Sigmoid colon (tissue), 6 donors: ENCODE measurements at regions not wholly inside any gene's neighbourhood (a gene's known extent, or its start where the extent isn't known, plus 50 kb on each side); places are given as distances from the start of the nearest gene placed in this dataset.

ENCODE experiments used
- DNase-seq: peaks from one replicate; pipeline ENCODE4 v3.0.0-alpha.2; 2019
- H3K27ac ChIP-seq, 4 donors: fragments of 200-600 bp; sonication (generic); one replicate each; pipeline ENCODE4 v1.5.1; 2016 to 2019; ENCODE audit warnings: mild to moderate bottlenecking in 1 of 4
- H3K27me3 ChIP-seq, 3 donors: fragments of 200-600 bp; sonication (generic); one replicate each; pipeline ENCODE4 v1.5.1; 2019; ENCODE audit warnings: mild to moderate bottlenecking in 1 of 3
- H3K36me3 ChIP-seq, 4 donors: fragments of 200-600 bp; sonication (generic); one replicate each; pipeline ENCODE4 v1.5.1; 2016 to 2019
- H3K4me1 ChIP-seq, 4 donors: fragments of 200-600 bp; sonication (generic); one replicate each; pipeline ENCODE4 v1.5.1; 2017 to 2019
- H3K4me3 ChIP-seq, 4 donors: fragments of 200-600 bp; sonication (generic); one replicate each; pipeline ENCODE4 v1.5.1; 2017 to 2019; ENCODE audit warnings: mild to moderate bottlenecking in 2 of 4, moderate library complexity in 1 of 4
- H3K9me3 ChIP-seq, 4 donors: fragments of 200-600 bp in 3 of 4; sonication (generic) in 3 of 4; one replicate each; pipeline versions ENCODE4 v1.5.1 to v1.6.1; 2013 to 2019
- EP300 ChIP-seq, 4 donors: sonication (generic); formaldehyde crosslinking; IDR thresholded peaks; one replicate each; pipeline ENCODE4 v1.6.1; 2017; ENCODE audit warnings: antibody characterized with exemption in 4 of 4
- POLR2A ChIP-seq, 2 donors: fragments of 450-650 bp; IDR thresholded peaks; one replicate each; pipeline ENCODE4 v1.6.1; 2016; ENCODE audit warnings: antibody characterized with exemption in 2 of 2, mild to moderate bottlenecking in 2 of 2, moderate library complexity in 2 of 2
- POLR2AphosphoS5 ChIP-seq, 4 donors: sonication (generic); formaldehyde crosslinking; IDR thresholded peaks; one replicate each; pipeline ENCODE4 v1.6.1; 2017; ENCODE audit warnings: antibody characterized with exemption in 4 of 4
- WGBS, 2 donors: extraction: QIAGEN DNeasy Blood & Tissue Kit; methylation state at CpG; one replicate each; pipeline ENCODE4 v1.1.7; 2013; 5-methylcytosine and 5-hydroxymethylcytosine counted together
- intact Hi-C: fragments of 100-400 bp; cut with DNase I; formaldehyde crosslinking; loops from one replicate; pipeline ENCODE4 v1.15.1; 2023
- TF ChIP-seq, protein P1 (sequence below), 4 experiments: fragments of 450-650 bp in 3 of 4; fragments of 200-600 bp in 1 of 4; IDR thresholded peaks; one replicate each; pipeline ENCODE4 v1.5.1; 2016 to 2019; ENCODE audit warnings: antibody characterized with exemption in 4 of 4, mild to moderate bottlenecking in 3 of 4, moderate library complexity in 2 of 4
- donor health status: healthy with polysubstance abuse.
- donor health status: healthy.

DNA sequence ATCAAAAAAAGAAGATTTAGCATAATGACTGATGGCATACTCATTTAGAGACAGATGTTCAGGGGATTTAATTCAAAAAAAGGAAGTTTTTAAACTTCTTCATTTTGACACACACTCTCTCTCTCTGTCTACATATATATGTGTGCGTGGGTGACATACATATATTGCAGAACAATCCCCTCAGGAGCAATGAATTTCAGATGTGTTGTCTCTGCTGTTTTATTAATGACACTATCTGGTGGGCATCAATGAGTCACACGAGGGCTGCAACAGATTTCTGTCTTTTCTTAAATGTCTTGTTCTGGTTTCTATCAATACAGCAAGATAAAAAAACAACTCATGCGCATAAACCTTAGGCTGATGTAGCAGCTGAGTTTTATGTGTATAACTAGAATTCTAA is 123.5 kb upstream of the SLCO6A1 start:
- no peaks in the 10 kb centered on the region for H3K36me3 ChIP-seq
- H3K4me3 ChIP-seq: no peak overlapping the region
- peaks cover 0 to 57% (median 50%) of the 10 kb centered on the region in 4 donors for H3K4me1 ChIP-seq
- TF ChIP-seq EP300 (IDR thresholded peaks at IDR 0.05) (no peak), POLR2A (IDR thresholded peaks at IDR 0.05) (no peak), POLR2AphosphoS5 (IDR thresholded peaks at IDR 0.05) (no peak)
- TF ChIP-seq, protein P1, sequence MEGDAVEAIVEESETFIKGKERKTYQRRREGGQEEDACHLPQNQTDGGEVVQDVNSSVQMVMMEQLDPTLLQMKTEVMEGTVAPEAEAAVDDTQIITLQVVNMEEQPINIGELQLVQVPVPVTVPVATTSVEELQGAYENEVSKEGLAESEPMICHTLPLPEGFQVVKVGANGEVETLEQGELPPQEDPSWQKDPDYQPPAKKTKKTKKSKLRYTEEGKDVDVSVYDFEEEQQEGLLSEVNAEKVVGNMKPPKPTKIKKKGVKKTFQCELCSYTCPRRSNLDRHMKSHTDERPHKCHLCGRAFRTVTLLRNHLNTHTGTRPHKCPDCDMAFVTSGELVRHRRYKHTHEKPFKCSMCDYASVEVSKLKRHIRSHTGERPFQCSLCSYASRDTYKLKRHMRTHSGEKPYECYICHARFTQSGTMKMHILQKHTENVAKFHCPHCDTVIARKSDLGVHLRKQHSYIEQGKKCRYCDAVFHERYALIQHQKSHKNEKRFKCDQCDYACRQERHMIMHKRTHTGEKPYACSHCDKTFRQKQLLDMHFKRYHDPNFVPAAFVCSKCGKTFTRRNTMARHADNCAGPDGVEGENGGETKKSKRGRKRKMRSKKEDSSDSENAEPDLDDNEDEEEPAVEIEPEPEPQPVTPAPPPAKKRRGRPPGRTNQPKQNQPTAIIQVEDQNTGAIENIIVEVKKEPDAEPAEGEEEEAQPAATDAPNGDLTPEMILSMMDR (IDR thresholded peaks at IDR 0.05): no peak
- intact Hi-C loops: loop anchor here (10.0 kb wide), 1 partner anchor 243 kb away; no protein-coding TSS in a partner anchor
- H3K27ac ChIP-seq: no peak overlapping the region
- 56 to 81% methylated on average over 3 of the region's 3 CpGs for WGBS, 2 donors
- no peaks in the 10 kb centered on the region for H3K9me3 ChIP-seq
- no peak for DNase-seq
- no peaks in the 10 kb centered on the region for H3K27me3 ChIP-seq

DNA sequence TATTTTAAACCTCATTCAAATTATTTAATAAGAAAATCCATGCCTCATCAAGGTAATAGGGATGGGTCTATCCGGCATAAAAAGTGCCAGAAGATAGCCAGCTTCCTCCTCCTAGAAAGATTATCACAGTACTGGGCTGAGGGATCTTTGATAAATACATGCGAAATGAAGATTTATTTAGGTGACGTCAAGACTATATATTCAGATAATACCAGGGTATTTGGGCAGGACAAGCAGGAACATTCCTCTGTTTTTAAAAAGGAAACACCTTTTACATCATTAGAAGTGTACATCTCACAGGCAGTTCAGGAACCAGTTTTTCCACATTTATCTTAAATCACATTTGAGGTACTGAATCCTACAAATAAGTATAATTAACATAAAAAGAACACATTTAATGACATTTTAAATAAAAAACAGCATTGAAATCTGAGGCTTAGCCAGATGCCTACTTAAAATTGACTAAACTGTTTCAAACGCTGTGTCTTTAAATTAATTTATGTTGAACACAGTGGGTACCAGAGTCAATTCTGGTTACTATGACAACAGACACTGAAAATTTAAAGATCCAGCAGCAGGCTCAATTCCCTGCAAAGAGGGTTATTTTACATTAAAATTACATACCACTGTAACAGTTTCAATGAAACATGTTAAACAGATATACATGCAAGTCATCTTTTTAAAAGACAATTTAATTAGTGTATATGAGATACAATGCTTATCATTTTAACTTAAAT is 124.7 kb upstream of the SLCO6A1 start:
- Histone ChIP-seq H3K4me3 (no peak overlapping the region), H3K9me3 (no peaks in the 10 kb centered on the region), H3K36me3 (no peaks in the 10 kb centered on the region), H3K4me1 (peaks cover 0 to 51% (median 45%) of the 10 kb centered on the region in 4 donors), H3K27ac (no peak overlapping the region), H3K27me3 (no peaks in the 10 kb centered on the region)
- 70 to 89% methylated on average over 4 of the region's 4 CpGs for WGBS, 2 donors
- no peak for DNase-seq
- TF ChIP-seq POLR2A (IDR thresholded peaks at IDR 0.05) (no peak), POLR2AphosphoS5 (IDR thresholded peaks at IDR 0.05) (no peak), EP300 (IDR thresholded peaks at IDR 0.05) (no peak)
- TF ChIP-seq, protein P1 (IDR thresholded peaks at IDR 0.05): no peak
- intact Hi-C loops: loop anchor here (10.0 kb wide), 1 partner anchor 241 kb away; no protein-coding TSS in a partner anchor

DNA sequence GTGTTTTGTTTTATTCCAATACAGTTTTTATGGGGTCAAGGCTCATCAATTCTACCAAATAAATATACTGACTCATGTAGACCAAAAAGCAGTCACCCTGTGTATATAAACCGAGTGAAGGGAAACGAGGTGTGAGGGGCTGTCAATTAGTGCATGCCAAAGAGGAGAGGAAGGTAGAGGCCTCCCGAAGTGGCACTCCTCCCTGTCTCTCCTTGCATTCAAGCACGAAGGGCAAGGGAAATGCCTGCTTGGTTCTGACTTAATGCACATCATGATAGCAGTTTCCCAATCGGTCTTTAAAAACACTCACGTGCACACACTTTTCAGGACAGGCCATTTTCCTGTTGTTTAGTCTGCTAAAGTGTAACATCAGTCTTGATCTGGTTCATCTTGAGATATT is 125.6 kb upstream of the SLCO6A1 start:
- Histone ChIP-seq H3K27me3 (no peaks in the 10 kb centered on the region), H3K9me3 (no peaks in the 10 kb centered on the region), H3K4me1 (peaks cover 0 to 50% (median 44%) of the 10 kb centered on the region in 4 donors), H3K27ac (peak overlapping the region in 3 of 4 donors; percentile 52 to 73 (median 61)), H3K4me3 (no peak overlapping the region), H3K36me3 (no peaks in the 10 kb centered on the region)
- intact Hi-C loops: loop anchor here (10.0 kb wide), 1 partner anchor 240 kb away; no protein-coding TSS in a partner anchor
- DNase-seq: no peak
- TF ChIP-seq, protein P1 (IDR thresholded peaks at IDR 0.05): no peak
- TF ChIP-seq EP300 (IDR thresholded peaks at IDR 0.05) (no peak), POLR2A (IDR thresholded peaks at IDR 0.05) (no peak), POLR2AphosphoS5 (IDR thresholded peaks at IDR 0.05) (no peak)
- WGBS, 2 donors: 41 to 68% methylated on average over 6 of the region's 6 CpGs

DNA sequence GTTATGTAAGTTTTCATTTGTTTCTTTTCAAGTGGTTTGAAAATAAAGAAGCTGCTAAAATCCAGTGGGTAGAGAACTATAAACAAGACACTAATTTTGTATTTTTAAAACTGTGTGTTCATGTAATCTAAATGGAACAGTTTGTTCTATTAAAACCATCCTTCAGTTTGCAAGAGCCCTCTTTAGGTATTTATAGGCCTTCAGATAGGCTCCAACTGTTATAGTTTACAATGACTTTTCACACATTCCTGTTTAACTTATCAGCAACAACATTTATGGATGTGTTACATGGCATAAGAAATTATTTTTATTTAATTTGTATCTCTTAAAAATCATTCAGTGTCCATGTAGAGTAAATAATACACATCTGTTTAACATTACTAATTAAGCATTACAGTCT is 126.7 kb upstream of the SLCO6A1 start:
- intact Hi-C loops: loop anchor here (10.0 kb wide), 1 partner anchor 239 kb away; no protein-coding TSS in a partner anchor
- H3K27me3 ChIP-seq: no peaks in the 10 kb centered on the region
- DNase-seq: no peak
- H3K4me1 ChIP-seq: peaks cover 0 to 50% (median 44%) of the 10 kb centered on the region in 4 donors
- H3K36me3 ChIP-seq: no peaks in the 10 kb centered on the region
- TF ChIP-seq EP300 (IDR thresholded peaks at IDR 0.05) (peak in 2 of 4 donors; percentile 9 to 74), POLR2A (IDR thresholded peaks at IDR 0.05) (no peak), POLR2AphosphoS5 (IDR thresholded peaks at IDR 0.05) (peak in 3 of 4 donors; percentile 42 to 56 (median 48))
- peak overlapping the region in 3 of 4 donors; percentile 52 to 73 (median 61) for H3K27ac ChIP-seq
- no peak overlapping the region for H3K4me3 ChIP-seq
- H3K9me3 ChIP-seq: no peaks in the 10 kb centered on the region

DNA sequence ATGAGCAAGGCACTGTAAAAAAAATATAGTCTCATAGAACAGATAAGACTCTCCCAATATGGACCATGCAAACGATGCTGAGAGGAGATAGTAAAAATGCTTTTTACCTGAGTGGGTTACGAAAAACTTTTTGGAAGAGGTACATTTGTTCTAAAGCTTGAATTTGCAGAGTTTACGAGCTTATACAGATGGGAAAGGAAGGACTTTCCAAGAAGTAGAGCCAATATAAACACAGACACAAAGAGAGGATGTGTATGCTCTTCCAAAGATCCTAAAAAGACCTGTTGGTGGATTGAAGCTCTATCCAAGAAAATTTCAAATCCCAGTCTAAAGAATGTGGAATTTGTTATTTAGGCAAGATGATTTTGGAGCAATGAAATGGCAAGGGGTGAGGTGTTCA is 127.1 kb upstream of the SLCO6A1 start:
- 55 to 60% methylated on average over 3 of the region's 3 CpGs for WGBS, 2 donors
- intact Hi-C loops: loop anchor here (10.0 kb wide), 1 partner anchor 239 kb away; no protein-coding TSS in a partner anchor
- Histone ChIP-seq H3K4me1 (peaks cover 0 to 50% (median 43%) of the 10 kb centered on the region in 4 donors), H3K27me3 (no peaks in the 10 kb centered on the region), H3K9me3 (no peaks in the 10 kb centered on the region), H3K27ac (peak overlapping the region in 3 of 4 donors; percentile 52 to 73 (median 61)), H3K4me3 (no peak overlapping the region), H3K36me3 (no peaks in the 10 kb centered on the region)
- TF ChIP-seq POLR2AphosphoS5 (IDR thresholded peaks at IDR 0.05): peak; percentile 37 to 67 (median 60)
- TF ChIP-seq, protein P1 (IDR thresholded peaks at IDR 0.05): no peak
- no peak for TF ChIP-seq POLR2A (IDR thresholded peaks at IDR 0.05)
- peak in 2 of 4 donors; percentile 37 to 42 for TF ChIP-seq EP300 (IDR thresholded peaks at IDR 0.05)
- no peak for DNase-seq
